ENCODE measurements at regions not wholly inside any gene's neighbourhood (a gene's known extent, or its start where the extent isn't known, plus 50 kb on each side); places are given as distances from the start of the nearest gene placed in this dataset.
"Not testable (repeated sequence)": the region's sequence is repeated elsewhere in the genome, so short reads cannot be mapped to it uniquely, and the experiment has no call there.

DNA sequence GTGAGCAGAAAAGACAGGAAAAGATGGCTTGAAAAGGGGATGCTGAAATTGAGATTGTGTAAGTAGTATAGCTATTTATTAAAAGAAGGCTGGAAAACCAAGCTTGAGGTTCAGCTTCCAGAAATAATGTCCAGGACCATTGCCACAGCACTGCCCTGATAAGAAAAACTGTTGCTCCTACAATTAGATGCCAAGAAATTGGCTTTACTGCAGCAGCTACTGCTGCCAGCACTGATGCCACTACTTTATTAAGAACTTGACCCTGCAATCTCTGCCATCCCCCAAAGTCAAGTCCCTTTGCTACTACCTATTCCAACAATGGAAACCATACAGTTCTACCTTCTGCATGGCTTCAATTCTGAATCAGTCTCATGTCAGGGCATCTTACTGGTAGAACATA is 130.0 kb upstream of the VAMP7 start:
- Histone ChIP-seq H3K4me1 (ENCODE audit: control insufficient read depth in 2 of 2, insufficient read depth in 2 of 2, low read length in 2 of 2) (no peaks in the 10 kb centered on the region), H3K36me3 (ENCODE audit: control insufficient read depth in 2 of 3, insufficient read depth in 3 of 3, low read length in 3 of 3) (no peaks in the 10 kb centered on the region), H3K9me3 (ENCODE audit: control insufficient read depth in 2 of 3, low read length in 3 of 3) (no peaks in the 10 kb centered on the region), H3K4me3 (ENCODE audit: low read length) (no peak overlapping the region), H3K27ac (ENCODE audit: low read depth, low read length) (no peak overlapping the region), H3K27me3 (ENCODE audit: control insufficient read depth in 2 of 2, insufficient read depth in 2 of 2, low read length in 2 of 2) (no peaks in the 10 kb centered on the region)
- Mint-ChIP-seq H3K4me3 (no peak overlapping the region), H3K36me3 (no peaks in the 10 kb centered on the region), H3K9me3 (peaks cover 0 to 13% (median 0%) of the 10 kb centered on the region in 11 donors), H3K27me3 (peaks cover 0 to 2% (median 0%) of the 10 kb centered on the region in 5 donors), H3K27ac (no peak overlapping the region), H3K4me1 (no peaks in the 10 kb centered on the region)
- CTCF ChIA-PET, result no interaction called here
- no peak for DNase-seq
- POLR2A ChIA-PET, result no interaction called here
- no peak for ATAC-seq
- intact Hi-C loops (cut with micrococcal nuclease), result no loop called here

DNA sequence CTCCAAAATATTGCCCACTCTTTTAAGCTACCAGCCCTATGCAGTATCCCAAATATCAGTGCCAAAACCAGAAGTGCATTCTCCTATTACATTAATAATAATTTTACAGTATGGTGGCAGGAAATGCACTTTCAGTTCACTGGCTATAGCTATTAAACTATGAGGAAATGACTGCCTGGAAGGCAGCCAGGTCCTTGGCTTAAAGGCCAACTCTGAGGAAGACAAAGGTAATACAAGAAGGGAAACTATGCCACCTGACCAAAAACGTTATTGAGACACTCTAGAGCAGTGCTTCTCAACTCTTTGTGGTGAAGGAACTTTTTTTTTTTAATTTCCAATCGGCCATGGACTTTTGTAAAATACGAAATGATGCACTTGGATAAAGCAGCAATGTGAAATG is 133.6 kb upstream of the VAMP7 start:
- no peaks in the 10 kb centered on the region for H3K36me3 ChIP-seq (ENCODE audit: control insufficient read depth in 2 of 3, insufficient read depth in 3 of 3, low read length in 3 of 3)
- Mint-ChIP-seq H3K9me3 (peaks cover 0 to 13% (median 2%) of the 10 kb centered on the region in 11 donors), H3K4me3 (no peak overlapping the region), H3K36me3 (no peaks in the 10 kb centered on the region), H3K27ac (no peak overlapping the region), H3K27me3 (peaks cover 0 to 2% (median 0%) of the 10 kb centered on the region in 5 donors), H3K4me1 (no peaks in the 10 kb centered on the region)
- CTCF ChIA-PET, result no interaction called here
- intact Hi-C loops (cut with micrococcal nuclease), result no loop called here
- no peak for DNase-seq
- H3K4me3 ChIP-seq (ENCODE audit: low read length), result no peak overlapping the region
- POLR2A ChIA-PET, result no interaction called here
- ATAC-seq, result no peak
- no peaks in the 10 kb centered on the region for H3K4me1 ChIP-seq (ENCODE audit: control insufficient read depth in 2 of 2, insufficient read depth in 2 of 2, low read length in 2 of 2)
- no peak overlapping the region for H3K27ac ChIP-seq (ENCODE audit: low read depth, low read length)
- no peaks in the 10 kb centered on the region for H3K27me3 ChIP-seq (ENCODE audit: control insufficient read depth in 2 of 2, insufficient read depth in 2 of 2, low read length in 2 of 2)
- no peaks in the 10 kb centered on the region for H3K9me3 ChIP-seq (ENCODE audit: control insufficient read depth in 2 of 3, low read length in 3 of 3)

DNA sequence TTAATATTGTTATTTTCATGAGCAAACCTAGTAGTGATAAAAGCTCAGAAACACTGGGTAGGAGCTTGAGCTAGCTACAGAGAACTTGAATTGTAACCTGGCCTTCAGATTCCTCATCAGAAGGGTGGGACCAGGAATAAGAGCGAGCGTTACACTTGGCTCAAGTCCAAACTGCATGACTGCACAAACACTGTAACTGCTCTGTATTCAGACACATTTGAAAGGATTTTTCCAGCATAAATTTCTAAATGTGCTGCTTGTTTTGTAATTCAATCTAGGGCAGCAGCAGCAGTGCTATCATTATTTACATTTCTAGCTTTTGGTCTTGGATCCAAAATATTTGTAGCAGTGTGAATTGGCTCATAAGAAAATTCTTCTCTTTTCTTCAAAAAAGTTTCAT is 133.0 kb upstream of the TMLHE start:
- H3K4me3 Mint-ChIP-seq, result no peak overlapping the region
- ATAC-seq (no peak), DNase-seq (no peak)
- Histone ChIP-seq H3K27ac (ENCODE audit: low read depth, low read length) (no peak overlapping the region), H3K4me3 (ENCODE audit: low read length) (no peak overlapping the region), H3K36me3 (ENCODE audit: control insufficient read depth in 2 of 3, insufficient read depth in 3 of 3, low read length in 3 of 3) (no peaks in the 10 kb centered on the region), H3K27me3 (ENCODE audit: control insufficient read depth in 2 of 2, insufficient read depth in 2 of 2, low read length in 2 of 2) (no peaks in the 10 kb centered on the region), H3K4me1 (ENCODE audit: control insufficient read depth in 2 of 2, insufficient read depth in 2 of 2, low read length in 2 of 2) (no peaks in the 10 kb centered on the region), H3K9me3 (ENCODE audit: control insufficient read depth in 2 of 3, low read length in 3 of 3) (no peaks in the 10 kb centered on the region)
- H3K9me3 Mint-ChIP-seq, result peaks cover 1 to 16% (median 7%) of the 10 kb centered on the region in 11 donors
- peaks cover 0 to 6% (median 0%) of the 10 kb centered on the region in 5 donors for H3K36me3 Mint-ChIP-seq
- CTCF ChIA-PET, result no interaction called here
- POLR2A ChIA-PET, result no interaction called here
- peaks cover 0 to under 1% (median 0%) of the 10 kb centered on the region in 5 donors for H3K27me3 Mint-ChIP-seq
- intact Hi-C loops (cut with micrococcal nuclease), result no loop called here
- H3K27ac Mint-ChIP-seq, result no peak overlapping the region
- H3K4me1 Mint-ChIP-seq, result no peaks in the 10 kb centered on the region

DNA sequence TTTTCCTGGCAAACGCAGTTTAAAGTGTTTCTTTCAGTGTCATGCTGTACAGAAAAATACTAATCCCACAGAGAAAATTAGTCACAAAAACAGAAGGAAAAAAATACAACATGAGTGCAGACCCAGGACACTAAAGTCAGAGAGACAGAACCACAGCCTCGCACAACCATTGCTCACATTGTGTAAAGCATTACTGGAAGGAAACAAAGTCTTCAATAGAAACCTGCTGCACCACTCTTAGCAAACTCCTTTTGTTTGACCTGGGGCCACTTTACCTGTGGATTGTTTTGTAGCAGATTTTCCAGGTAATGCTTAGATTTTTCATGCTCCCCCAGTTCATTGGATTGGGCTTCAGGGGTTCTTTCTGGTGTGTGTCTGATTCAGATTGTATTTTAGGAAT is 131.8 kb upstream of the TMLHE start:
- H3K27ac Mint-ChIP-seq, result no peak overlapping the region
- Histone ChIP-seq H3K27me3 (ENCODE audit: control insufficient read depth in 2 of 2, insufficient read depth in 2 of 2, low read length in 2 of 2) (no peaks in the 10 kb centered on the region), H3K36me3 (ENCODE audit: control insufficient read depth in 2 of 3, insufficient read depth in 3 of 3, low read length in 3 of 3) (no peaks in the 10 kb centered on the region), H3K27ac (ENCODE audit: low read depth, low read length) (no peak overlapping the region), H3K9me3 (ENCODE audit: control insufficient read depth in 2 of 3, low read length in 3 of 3) (no peaks in the 10 kb centered on the region), H3K4me3 (ENCODE audit: low read length) (no peak overlapping the region), H3K4me1 (ENCODE audit: control insufficient read depth in 2 of 2, insufficient read depth in 2 of 2, low read length in 2 of 2) (no peaks in the 10 kb centered on the region)
- POLR2A ChIA-PET, result no interaction called here
- ATAC-seq (no peak), DNase-seq (no peak)
- no peak overlapping the region for H3K4me3 Mint-ChIP-seq
- no peaks in the 10 kb centered on the region for H3K27me3 Mint-ChIP-seq
- peaks cover 0 to 7% (median 3%) of the 10 kb centered on the region in 5 donors for H3K36me3 Mint-ChIP-seq
- intact Hi-C loops (cut with micrococcal nuclease), result no loop called here
- H3K4me1 Mint-ChIP-seq, result no peaks in the 10 kb centered on the region
- CTCF ChIA-PET, result no interaction called here
- H3K9me3 Mint-ChIP-seq, result peaks cover 4 to 19% (median 10%) of the 10 kb centered on the region in 11 donors

DNA sequence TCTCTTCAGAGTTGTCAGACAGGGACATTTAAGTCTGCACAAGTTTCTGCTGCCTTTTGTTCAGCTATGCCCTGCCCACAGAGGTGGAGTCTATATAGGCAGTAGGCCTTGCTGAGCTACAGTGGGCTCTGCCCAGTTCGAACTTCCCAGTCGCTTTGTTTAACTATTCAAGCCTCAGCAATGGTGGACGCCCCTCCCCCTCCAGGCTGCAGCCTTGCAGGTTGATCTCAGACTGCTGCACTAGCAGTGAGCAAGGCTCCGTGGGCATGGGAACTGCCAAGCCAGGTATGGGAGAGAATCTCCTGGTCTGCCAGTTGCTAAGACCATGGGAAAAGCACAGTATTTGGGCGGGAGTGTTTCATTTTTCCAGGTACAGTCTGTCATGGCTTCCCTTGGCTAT is 115.6 kb upstream of the TMLHE start:
- H3K4me1 Mint-ChIP-seq; H3K27me3 Mint-ChIP-seq; H3K4me3 Mint-ChIP-seq; H3K36me3 ChIP-seq (ENCODE audit: control insufficient read depth in 2 of 3, insufficient read depth in 3 of 3, low read length in 3 of 3); intact Hi-C loops (cut with micrococcal nuclease); POLR2A ChIA-PET; H3K4me3 ChIP-seq (ENCODE audit: low read length); H3K4me1 ChIP-seq (ENCODE audit: control insufficient read depth in 2 of 2, insufficient read depth in 2 of 2, low read length in 2 of 2); DNase-seq; CTCF ChIA-PET; H3K36me3 Mint-ChIP-seq; H3K9me3 ChIP-seq (ENCODE audit: control insufficient read depth in 2 of 3, low read length in 3 of 3); H3K27me3 ChIP-seq (ENCODE audit: control insufficient read depth in 2 of 2, insufficient read depth in 2 of 2, low read length in 2 of 2); H3K27ac ChIP-seq (ENCODE audit: low read depth, low read length); ATAC-seq; H3K27ac Mint-ChIP-seq: not testable (repeated sequence)
- H3K9me3 Mint-ChIP-seq, result peaks cover 0 to 35% (median 4%) of the 10 kb centered on the region in 11 donors

DNA sequence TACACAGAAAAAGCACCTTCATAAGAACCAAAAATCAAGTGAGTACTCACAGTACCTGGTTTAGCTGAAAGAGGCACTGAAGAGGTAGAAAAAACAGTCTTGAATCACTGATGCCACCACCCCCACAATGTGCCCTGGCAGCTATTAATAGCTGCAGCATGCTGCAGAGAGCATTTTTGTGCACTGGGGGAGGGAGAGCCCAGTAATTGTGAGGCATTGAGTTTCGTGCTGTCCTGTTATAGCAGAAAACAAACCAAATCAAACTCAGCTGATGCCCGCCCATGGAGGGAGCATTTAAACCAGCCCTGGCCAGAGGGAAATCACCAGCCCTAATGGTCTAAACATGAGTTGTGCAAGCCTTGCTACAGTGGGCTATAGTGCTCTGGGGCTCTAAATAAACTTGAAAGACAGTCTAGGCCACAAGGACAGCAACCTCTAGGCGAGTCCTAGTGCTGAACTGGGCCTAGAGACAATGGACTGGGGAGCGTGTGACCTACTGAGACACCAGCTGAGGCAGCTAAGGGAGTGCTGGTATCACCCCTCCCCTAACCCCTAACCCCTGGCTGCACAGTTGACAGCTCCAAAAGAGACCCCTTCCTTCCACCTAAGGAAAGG is 106.3 kb upstream of the TMLHE start:
- ATAC-seq (no peak), DNase-seq (no peak)
- Histone ChIP-seq H3K27me3 (ENCODE audit: control insufficient read depth in 2 of 2, insufficient read depth in 2 of 2, low read length in 2 of 2) (no peaks in the 10 kb centered on the region), H3K4me3 (ENCODE audit: low read length) (no peak overlapping the region), H3K4me1 (ENCODE audit: control insufficient read depth in 2 of 2, insufficient read depth in 2 of 2, low read length in 2 of 2) (no peaks in the 10 kb centered on the region), H3K36me3 (ENCODE audit: control insufficient read depth in 2 of 3, insufficient read depth in 3 of 3, low read length in 3 of 3) (no peaks in the 10 kb centered on the region), H3K9me3 (ENCODE audit: control insufficient read depth in 2 of 3, low read length in 3 of 3) (no peaks in the 10 kb centered on the region), H3K27ac (ENCODE audit: low read depth, low read length) (no peak overlapping the region)
- intact Hi-C loops (cut with micrococcal nuclease), result no loop called here
- ChIA-PET POLR2A (no interaction called here), CTCF (no interaction called here)
- Mint-ChIP-seq H3K27ac (no peak overlapping the region), H3K9me3 (peaks cover 0 to 34% (median 9%) of the 10 kb centered on the region in 11 donors), H3K4me3 (no peak overlapping the region), H3K4me1 (peaks cover 0 to 2% (median 0%) of the 10 kb centered on the region in 7 donors), H3K36me3 (peaks cover 0 to 9% (median 0%) of the 10 kb centered on the region in 5 donors), H3K27me3 (no peaks in the 10 kb centered on the region)

DNA sequence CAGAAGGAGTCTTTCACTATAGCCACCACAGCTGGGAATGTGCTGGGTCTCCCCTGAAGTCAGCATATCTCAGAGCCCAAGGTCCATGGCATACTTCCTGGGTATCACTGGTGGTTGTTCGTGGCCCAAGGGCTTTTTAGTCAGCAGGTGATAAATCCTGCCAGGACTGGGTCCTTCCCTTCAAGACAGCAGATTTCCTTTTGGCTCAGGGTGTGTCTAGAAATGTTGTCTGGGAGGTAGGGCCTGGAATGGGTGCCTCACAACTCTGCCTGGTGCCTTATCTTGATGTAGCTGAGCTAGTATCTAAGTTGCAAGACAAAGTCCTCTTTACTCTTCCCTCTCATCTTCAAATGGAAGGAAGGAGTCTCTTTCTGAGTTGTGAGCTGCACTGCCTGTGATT is 102.4 kb upstream of the TMLHE start:
- ChIA-PET CTCF (no interaction called here), POLR2A (no interaction called here)
- Mint-ChIP-seq H3K36me3 (peaks cover 0 to 15% (median 0%) of the 10 kb centered on the region in 5 donors), H3K9me3 (peaks cover 3 to 42% (median 17%) of the 10 kb centered on the region in 11 donors), H3K4me1 (no peaks in the 10 kb centered on the region), H3K4me3 (no peak overlapping the region), H3K27me3 (no peaks in the 10 kb centered on the region), H3K27ac (no peak overlapping the region)
- Histone ChIP-seq H3K4me1 (ENCODE audit: control insufficient read depth in 2 of 2, insufficient read depth in 2 of 2, low read length in 2 of 2) (no peaks in the 10 kb centered on the region), H3K36me3 (ENCODE audit: control insufficient read depth in 2 of 3, insufficient read depth in 3 of 3, low read length in 3 of 3) (no peaks in the 10 kb centered on the region), H3K4me3 (ENCODE audit: low read length) (no peak overlapping the region), H3K27me3 (ENCODE audit: control insufficient read depth in 2 of 2, insufficient read depth in 2 of 2, low read length in 2 of 2) (no peaks in the 10 kb centered on the region), H3K9me3 (ENCODE audit: control insufficient read depth in 2 of 3, low read length in 3 of 3) (no peaks in the 10 kb centered on the region), H3K27ac (ENCODE audit: low read depth, low read length) (no peak overlapping the region)
- DNase-seq (no peak), ATAC-seq (no peak)
- intact Hi-C loops (cut with micrococcal nuclease), result no loop called here
